ENCODE measurements at regions not wholly inside any gene's neighbourhood (a gene's known extent, or its start where the extent isn't known, plus 50 kb on each side); places are given as distances from the start of the nearest gene placed in this dataset.

DNA sequence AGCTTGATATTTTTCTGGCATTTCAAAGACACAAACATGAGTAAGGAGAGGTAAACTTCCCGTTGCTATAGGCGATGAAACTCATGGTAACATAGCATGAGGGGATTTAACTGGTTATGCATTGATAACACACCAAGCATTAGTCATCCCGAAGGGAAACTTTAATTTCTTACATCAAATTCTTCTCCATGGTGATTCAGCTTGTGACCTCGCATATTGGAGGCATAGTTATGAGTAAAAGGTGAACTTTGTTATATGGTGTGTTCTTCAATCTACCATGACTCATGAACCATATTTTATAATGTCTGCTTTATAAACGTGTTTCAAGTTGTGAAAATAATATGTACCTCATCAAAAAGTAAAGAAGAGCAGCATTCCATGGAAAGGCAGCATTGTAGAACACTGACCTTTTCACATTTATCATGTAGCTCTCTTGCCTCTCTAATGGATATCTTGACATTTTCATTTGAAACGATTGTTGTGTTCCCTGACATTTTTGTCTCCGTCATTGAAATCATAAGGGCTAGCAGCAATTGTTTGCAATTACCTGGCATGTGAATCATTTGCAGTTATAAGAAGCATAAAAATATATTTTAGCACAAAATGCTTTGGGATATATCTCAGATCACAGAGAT is 491.8 kb downstream of the ANXA1 start:
- Histone ChIP-seq H3K4me2 (no peak overlapping the region), H3K4me3 (no peak overlapping the region), H3K4me1 (ENCODE audit: insufficient read depth) (peaks cover 5% of the 10 kb centered on the region; the same call in 1 of the 2 replicates), H3K27me3 (ENCODE audit: insufficient read depth) (no peaks in the 10 kb centered on the region), H4K20me1 (replicated peaks; ENCODE audit: insufficient read depth) (no peaks in the 10 kb centered on the region), H3K27ac (ENCODE audit: low read depth) (no peak overlapping the region), H3K9me2 (ENCODE audit: insufficient read depth) (0 out of 2 replicates have a peak, but pooled peaks cover 6% of the 10 kb centered on the region), H3K79me2 (replicated peaks; ENCODE audit: insufficient read depth) (no peaks in the 10 kb centered on the region), H2AFZ (no peak overlapping the region), H3F3A (replicated peaks; ENCODE audit: low read depth) (no peaks in the 10 kb centered on the region), H3K36me3 (ENCODE audit: insufficient read depth) (no peaks in the 10 kb centered on the region)
- DNase-seq (ENCODE audit: low spot score) (no peak), ATAC-seq (no peak)
- TF ChIP-seq POLR2AphosphoS5 (IDR thresholded peaks at IDR 0.05; ENCODE audit: low read depth) (no peak), JUNB (IDR thresholded peaks at IDR 0.05; ENCODE audit: unreplicated experiment) (no peak), ZNF331 (CRISPR knock-in tag; IDR thresholded peaks at IDR 0.05; ENCODE audit: low read depth) (no peak), EZH2 (IDR thresholded peaks at IDR 0.05; ENCODE audit: low read depth, unreplicated experiment) (no peak), NANOG (IDR thresholded peaks at IDR 0.05; ENCODE audit: borderline replicate concordance) (no peak), ZNF114 (CRISPR knock-in tag; IDR thresholded peaks at IDR 0.05) (no peak), CREB1 (CRISPR knock-in tag; IDR thresholded peaks at IDR 0.05; ENCODE audit: low read depth) (no peak), EZH2phosphoT487 (IDR thresholded peaks at IDR 0.05; ENCODE audit: unreplicated experiment) (no peak), STAT1 (IDR thresholded peaks at IDR 0.05; ENCODE audit: unreplicated experiment) (no peak)
- TF ChIP-seq, protein P1, sequence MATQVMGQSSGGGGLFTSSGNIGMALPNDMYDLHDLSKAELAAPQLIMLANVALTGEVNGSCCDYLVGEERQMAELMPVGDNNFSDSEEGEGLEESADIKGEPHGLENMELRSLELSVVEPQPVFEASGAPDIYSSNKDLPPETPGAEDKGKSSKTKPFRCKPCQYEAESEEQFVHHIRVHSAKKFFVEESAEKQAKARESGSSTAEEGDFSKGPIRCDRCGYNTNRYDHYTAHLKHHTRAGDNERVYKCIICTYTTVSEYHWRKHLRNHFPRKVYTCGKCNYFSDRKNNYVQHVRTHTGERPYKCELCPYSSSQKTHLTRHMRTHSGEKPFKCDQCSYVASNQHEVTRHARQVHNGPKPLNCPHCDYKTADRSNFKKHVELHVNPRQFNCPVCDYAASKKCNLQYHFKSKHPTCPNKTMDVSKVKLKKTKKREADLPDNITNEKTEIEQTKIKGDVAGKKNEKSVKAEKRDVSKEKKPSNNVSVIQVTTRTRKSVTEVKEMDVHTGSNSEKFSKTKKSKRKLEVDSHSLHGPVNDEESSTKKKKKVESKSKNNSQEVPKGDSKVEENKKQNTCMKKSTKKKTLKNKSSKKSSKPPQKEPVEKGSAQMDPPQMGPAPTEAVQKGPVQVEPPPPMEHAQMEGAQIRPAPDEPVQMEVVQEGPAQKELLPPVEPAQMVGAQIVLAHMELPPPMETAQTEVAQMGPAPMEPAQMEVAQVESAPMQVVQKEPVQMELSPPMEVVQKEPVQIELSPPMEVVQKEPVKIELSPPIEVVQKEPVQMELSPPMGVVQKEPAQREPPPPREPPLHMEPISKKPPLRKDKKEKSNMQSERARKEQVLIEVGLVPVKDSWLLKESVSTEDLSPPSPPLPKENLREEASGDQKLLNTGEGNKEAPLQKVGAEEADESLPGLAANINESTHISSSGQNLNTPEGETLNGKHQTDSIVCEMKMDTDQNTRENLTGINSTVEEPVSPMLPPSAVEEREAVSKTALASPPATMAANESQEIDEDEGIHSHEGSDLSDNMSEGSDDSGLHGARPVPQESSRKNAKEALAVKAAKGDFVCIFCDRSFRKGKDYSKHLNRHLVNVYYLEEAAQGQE (IDR thresholded peaks at IDR 0.05; ENCODE audit: unreplicated experiment): no peak
- TF ChIP-seq, protein P2, sequence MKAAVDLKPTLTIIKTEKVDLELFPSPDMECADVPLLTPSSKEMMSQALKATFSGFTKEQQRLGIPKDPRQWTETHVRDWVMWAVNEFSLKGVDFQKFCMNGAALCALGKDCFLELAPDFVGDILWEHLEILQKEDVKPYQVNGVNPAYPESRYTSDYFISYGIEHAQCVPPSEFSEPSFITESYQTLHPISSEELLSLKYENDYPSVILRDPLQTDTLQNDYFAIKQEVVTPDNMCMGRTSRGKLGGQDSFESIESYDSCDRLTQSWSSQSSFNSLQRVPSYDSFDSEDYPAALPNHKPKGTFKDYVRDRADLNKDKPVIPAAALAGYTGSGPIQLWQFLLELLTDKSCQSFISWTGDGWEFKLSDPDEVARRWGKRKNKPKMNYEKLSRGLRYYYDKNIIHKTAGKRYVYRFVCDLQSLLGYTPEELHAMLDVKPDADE (IDR thresholded peaks at IDR 0.05): no peak
- TF ChIP-seq, protein P3, sequence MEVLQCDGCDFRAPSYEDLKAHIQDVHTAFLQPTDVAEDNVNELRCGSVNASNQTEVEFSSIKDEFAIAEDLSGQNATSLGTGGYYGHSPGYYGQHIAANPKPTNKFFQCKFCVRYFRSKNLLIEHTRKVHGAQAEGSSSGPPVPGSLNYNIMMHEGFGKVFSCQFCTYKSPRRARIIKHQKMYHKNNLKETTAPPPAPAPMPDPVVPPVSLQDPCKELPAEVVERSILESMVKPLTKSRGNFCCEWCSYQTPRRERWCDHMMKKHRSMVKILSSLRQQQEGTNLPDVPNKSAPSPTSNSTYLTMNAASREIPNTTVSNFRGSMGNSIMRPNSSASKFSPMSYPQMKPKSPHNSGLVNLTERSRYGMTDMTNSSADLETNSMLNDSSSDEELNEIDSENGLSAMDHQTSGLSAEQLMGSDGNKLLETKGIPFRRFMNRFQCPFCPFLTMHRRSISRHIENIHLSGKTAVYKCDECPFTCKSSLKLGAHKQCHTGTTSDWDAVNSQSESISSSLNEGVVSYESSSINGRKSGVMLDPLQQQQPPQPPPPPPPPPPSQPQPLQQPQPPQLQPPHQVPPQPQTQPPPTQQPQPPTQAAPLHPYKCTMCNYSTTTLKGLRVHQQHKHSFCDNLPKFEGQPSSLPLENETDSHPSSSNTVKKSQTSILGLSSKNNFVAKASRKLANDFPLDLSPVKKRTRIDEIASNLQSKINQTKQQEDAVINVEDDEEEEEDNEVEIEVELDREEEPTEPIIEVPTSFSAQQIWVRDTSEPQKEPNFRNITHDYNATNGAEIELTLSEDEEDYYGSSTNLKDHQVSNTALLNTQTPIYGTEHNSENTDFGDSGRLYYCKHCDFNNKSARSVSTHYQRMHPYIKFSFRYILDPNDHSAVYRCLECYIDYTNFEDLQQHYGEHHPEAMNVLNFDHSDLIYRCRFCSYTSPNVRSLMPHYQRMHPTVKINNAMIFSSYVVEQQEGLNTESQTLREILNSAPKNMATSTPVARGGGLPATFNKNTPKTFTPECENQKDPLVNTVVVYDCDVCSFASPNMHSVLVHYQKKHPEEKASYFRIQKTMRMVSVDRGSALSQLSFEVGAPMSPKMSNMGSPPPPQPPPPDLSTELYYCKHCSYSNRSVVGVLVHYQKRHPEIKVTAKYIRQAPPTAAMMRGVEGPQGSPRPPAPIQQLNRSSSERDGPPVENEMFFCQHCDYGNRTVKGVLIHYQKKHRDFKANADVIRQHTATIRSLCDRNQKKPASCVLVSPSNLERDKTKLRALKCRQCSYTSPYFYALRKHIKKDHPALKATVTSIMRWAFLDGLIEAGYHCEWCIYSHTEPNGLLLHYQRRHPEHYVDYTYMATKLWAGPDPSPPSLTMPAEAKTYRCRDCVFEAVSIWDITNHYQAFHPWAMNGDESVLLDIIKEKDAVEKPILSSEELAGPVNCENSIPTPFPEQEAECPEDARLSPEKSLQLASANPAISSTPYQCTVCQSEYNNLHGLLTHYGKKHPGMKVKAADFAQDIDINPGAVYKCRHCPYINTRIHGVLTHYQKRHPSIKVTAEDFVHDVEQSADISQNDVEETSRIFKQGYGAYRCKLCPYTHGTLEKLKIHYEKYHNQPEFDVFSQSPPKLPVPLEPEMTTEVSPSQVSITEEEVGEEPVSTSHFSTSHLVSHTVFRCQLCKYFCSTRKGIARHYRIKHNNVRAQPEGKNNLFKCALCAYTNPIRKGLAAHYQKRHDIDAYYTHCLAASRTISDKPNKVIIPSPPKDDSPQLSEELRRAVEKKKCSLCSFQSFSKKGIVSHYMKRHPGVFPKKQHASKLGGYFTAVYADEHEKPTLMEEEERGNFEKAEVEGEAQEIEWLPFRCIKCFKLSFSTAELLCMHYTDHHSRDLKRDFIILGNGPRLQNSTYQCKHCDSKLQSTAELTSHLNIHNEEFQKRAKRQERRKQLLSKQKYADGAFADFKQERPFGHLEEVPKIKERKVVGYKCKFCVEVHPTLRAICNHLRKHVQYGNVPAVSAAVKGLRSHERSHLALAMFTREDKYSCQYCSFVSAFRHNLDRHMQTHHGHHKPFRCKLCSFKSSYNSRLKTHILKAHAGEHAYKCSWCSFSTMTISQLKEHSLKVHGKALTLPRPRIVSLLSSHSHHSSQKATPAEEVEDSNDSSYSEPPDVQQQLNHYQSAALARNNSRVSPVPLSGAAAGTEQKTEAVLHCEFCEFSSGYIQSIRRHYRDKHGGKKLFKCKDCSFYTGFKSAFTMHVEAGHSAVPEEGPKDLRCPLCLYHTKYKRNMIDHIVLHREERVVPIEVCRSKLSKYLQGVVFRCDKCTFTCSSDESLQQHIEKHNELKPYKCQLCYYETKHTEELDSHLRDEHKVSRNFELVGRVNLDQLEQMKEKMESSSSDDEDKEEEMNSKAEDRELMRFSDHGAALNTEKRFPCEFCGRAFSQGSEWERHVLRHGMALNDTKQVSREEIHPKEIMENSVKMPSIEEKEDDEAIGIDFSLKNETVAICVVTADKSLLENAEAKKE (CRISPR knock-in tag; IDR thresholded peaks at IDR 0.05): no peak
- TF ChIP-seq, protein P4, sequence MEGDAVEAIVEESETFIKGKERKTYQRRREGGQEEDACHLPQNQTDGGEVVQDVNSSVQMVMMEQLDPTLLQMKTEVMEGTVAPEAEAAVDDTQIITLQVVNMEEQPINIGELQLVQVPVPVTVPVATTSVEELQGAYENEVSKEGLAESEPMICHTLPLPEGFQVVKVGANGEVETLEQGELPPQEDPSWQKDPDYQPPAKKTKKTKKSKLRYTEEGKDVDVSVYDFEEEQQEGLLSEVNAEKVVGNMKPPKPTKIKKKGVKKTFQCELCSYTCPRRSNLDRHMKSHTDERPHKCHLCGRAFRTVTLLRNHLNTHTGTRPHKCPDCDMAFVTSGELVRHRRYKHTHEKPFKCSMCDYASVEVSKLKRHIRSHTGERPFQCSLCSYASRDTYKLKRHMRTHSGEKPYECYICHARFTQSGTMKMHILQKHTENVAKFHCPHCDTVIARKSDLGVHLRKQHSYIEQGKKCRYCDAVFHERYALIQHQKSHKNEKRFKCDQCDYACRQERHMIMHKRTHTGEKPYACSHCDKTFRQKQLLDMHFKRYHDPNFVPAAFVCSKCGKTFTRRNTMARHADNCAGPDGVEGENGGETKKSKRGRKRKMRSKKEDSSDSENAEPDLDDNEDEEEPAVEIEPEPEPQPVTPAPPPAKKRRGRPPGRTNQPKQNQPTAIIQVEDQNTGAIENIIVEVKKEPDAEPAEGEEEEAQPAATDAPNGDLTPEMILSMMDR (conservative IDR thresholded peaks at IDR 0.05; ENCODE audit: low read depth in 2 of 2): no peak
- H3K4me1 Mint-ChIP-seq: peaks cover 4% of the 10 kb centered on the region; the same call in 2 of the 3 replicates
- no peaks in the 10 kb centered on the region for H3K9me3 Mint-ChIP-seq
- peaks cover 3% of the 10 kb centered on the region for H3K27me3 Mint-ChIP-seq (ENCODE audit: insufficient read depth, low read depth, poor library complexity)
- no peak overlapping the region for H3K4me3 Mint-ChIP-seq
- no peaks in the 10 kb centered on the region for H3K36me3 Mint-ChIP-seq (ENCODE audit: low read depth)
- H3K27ac Mint-ChIP-seq: no peak overlapping the region
